GM12874 (cell line): ENCODE measurements at regions not wholly inside any gene's neighbourhood (a gene's known extent, or its start where the extent isn't known, plus 50 kb on each side); places are given as distances from the start of the nearest gene placed in this dataset.

ENCODE experiments used
- CTCF ChIP-seq: IDR thresholded peaks from 2 replicates; pipeline ENCODE4 v1.5.1; 2011; ENCODE audit warnings: low read depth, mild to moderate bottlenecking, control low read depth, low read length, moderate library complexity; ENCODE audit not compliant: insufficient read depth

- no peak for TF ChIP-seq CTCF
These were observed 213.7 kb upstream of the NR4A3 start for GRCh38 chr9:99607842-99608448.

- TF ChIP-seq CTCF, result no peak
These were observed 207.3 kb upstream of the NR4A3 start for GRCh38 chr9:99614341-99614740.

GRCh38 chr9:99621040-99621439 is 200.6 kb upstream of the NR4A3 start:
- no peak for TF ChIP-seq CTCF

GRCh38 chr9:99622679-99623078 is 199.0 kb upstream of the NR4A3 start:
- TF ChIP-seq CTCF, result no peak

GRCh38 chr9:99623780-99624364 is 197.8 kb upstream of the NR4A3 start:
- no peak for TF ChIP-seq CTCF

GRCh38 chr9:99624499-99625233 is 197.0 kb upstream of the NR4A3 start:
- TF ChIP-seq CTCF, result no peak

- no peak for TF ChIP-seq CTCF
These were observed 195.3 kb upstream of the NR4A3 start for GRCh38 chr9:99626426-99626825.
